SK-N-MC (cell line): ENCODE measurements at regions not wholly inside any gene's neighbourhood (a gene's known extent, or its start where the extent isn't known, plus 50 kb on each side); places are given as distances from the start of the nearest gene placed in this dataset.
"Not testable (repeated sequence)": the region's sequence is repeated elsewhere in the genome, so short reads cannot be mapped to it uniquely, and the experiment has no call there.

Source experiments
- DNase-seq: peaks from one replicate; pipeline ENCODE4 v3.0.0-alpha.2; 2011; ENCODE audit warnings: low read depth, low spot score
- H3K27ac ChIP-seq: fragments of 200-600 bp; sonication (generic); 2 replicates; pipeline ENCODE4 v1.5.1; 2016; ENCODE audit warnings: mixed run types
- H3K36me3 ChIP-seq: fragments of 200-600 bp; sonication (generic); 2 replicates; pipeline ENCODE4 v1.6.1; 2017; ENCODE audit warnings: antibody characterized with exemption, low read length, mixed read lengths; ENCODE audit not compliant: insufficient read depth
- H3K4me3 ChIP-seq: fragments of 200-600 bp; sonication (generic); 2 replicates; pipeline ENCODE4 v1.5.1; 2016
- H3K9ac ChIP-seq: fragments of 200-600 bp; sonication (generic); 2 replicates; pipeline ENCODE4 v1.8.0; 2017; ENCODE audit warnings: mixed run types, mixed read lengths; ENCODE audit not compliant: insufficient read length
- H3K9me3 ChIP-seq: fragments of 200-600 bp; sonication (generic); 2 replicates; pipeline ENCODE4 v1.6.1; 2017; ENCODE audit warnings: low read depth, mild to moderate bottlenecking, antibody characterized with exemption, low read length, moderate library complexity, mixed read lengths
- EZH2 ChIP-seq: fragments of 200-600 bp; sonication (generic); IDR thresholded peaks from one replicate; pipeline ENCODE4 v1.6.1; 2017; ENCODE audit warnings: antibody characterized with exemption
- FOXP2 ChIP-seq: optimal IDR thresholded peaks from 2 replicates; pipeline ENCODE3; 2011; ENCODE audit warnings: mild to moderate bottlenecking, moderate library complexity; ENCODE audit not compliant: insufficient read depth; ENCODE audit errors: extremely low read length, control extremely low read depth
- POLR2AphosphoS5 ChIP-seq: IDR thresholded peaks from 2 replicates; pipeline ENCODE4 v1.6.1; 2012; ENCODE audit warnings: mild to moderate bottlenecking, low read depth, low read length, borderline replicate concordance

- TF ChIP-seq FOXP2 = no peak
- no peak for TF ChIP-seq POLR2AphosphoS5
- no peak for TF ChIP-seq EZH2
- Histone ChIP-seq H3K4me3 (no peak overlapping the region), H3K9ac (no peak overlapping the region), H3K9me3 (no peaks in the 10 kb centered on the region), H3K27ac (no peak overlapping the region), H3K36me3 (no peaks in the 10 kb centered on the region)
- DNase-seq = no peak
These were observed 89.3 kb upstream of the CCDC80 start for GRCh38 chr3:112730210-112730609.

- H3K27ac ChIP-seq = no peak overlapping the region
- DNase-seq = no peak
- H3K4me3 ChIP-seq = no peak overlapping the region
- H3K9me3 ChIP-seq = no peaks in the 10 kb centered on the region
- H3K36me3 ChIP-seq = no peaks in the 10 kb centered on the region
- H3K9ac ChIP-seq = no peak overlapping the region
- no peak for TF ChIP-seq POLR2AphosphoS5
These were observed 80.3 kb upstream of the CCDC80 start for GRCh38 chr3:112721231-112721630.

- H3K36me3 ChIP-seq = no peaks in the 10 kb centered on the region
- H3K27ac ChIP-seq = no peak overlapping the region
- TF ChIP-seq POLR2AphosphoS5 (no peak), FOXP2 (no peak), EZH2 (no peak)
- no peaks in the 10 kb centered on the region for H3K9me3 ChIP-seq
- H3K9ac ChIP-seq = no peak overlapping the region
- no peak for DNase-seq
- no peak overlapping the region for H3K4me3 ChIP-seq
These were observed 78.0 kb upstream of the CCDC80 start for GRCh38 chr3:112718967-112719366.

GRCh38 chr3:112718516-112718915 lies 77.6 kb upstream of the CCDC80 start:
- no peak overlapping the region for H3K4me3 ChIP-seq
- no peak overlapping the region for H3K27ac ChIP-seq
- no peaks in the 10 kb centered on the region for H3K36me3 ChIP-seq
- H3K9me3 ChIP-seq = no peaks in the 10 kb centered on the region
- no peak for DNase-seq
- H3K9ac ChIP-seq = no peak overlapping the region
- TF ChIP-seq FOXP2 = no peak
- TF ChIP-seq EZH2 = no peak
- no peak for TF ChIP-seq POLR2AphosphoS5

GRCh38 chr3:112709911-112710310 lies 69.0 kb upstream of the CCDC80 start:
- DNase-seq = no peak
- H3K9me3 ChIP-seq = no peaks in the 10 kb centered on the region
- H3K36me3 ChIP-seq = no peaks in the 10 kb centered on the region
- TF ChIP-seq FOXP2 (no peak), EZH2 (no peak), POLR2AphosphoS5 (no peak)
- no peak overlapping the region for H3K9ac ChIP-seq
- no peak overlapping the region for H3K4me3 ChIP-seq
- H3K27ac ChIP-seq = no peak overlapping the region

GRCh38 chr3:112699436-112699978 lies 58.6 kb upstream of the CCDC80 start:
- no peak overlapping the region for H3K4me3 ChIP-seq
- TF ChIP-seq FOXP2 (no peak), POLR2AphosphoS5 (no peak), EZH2 (no peak)
- no peak for DNase-seq
- no peaks in the 10 kb centered on the region for H3K36me3 ChIP-seq
- H3K27ac ChIP-seq = no peak overlapping the region
- no peaks in the 10 kb centered on the region for H3K9me3 ChIP-seq
- no peak overlapping the region for H3K9ac ChIP-seq

GRCh38 chr3:112698442-112698841 lies 57.5 kb upstream of the CCDC80 start:
- not testable (repeated sequence) for H3K9me3 ChIP-seq, H3K27ac ChIP-seq, DNase-seq, H3K9ac ChIP-seq, H3K36me3 ChIP-seq, H3K4me3 ChIP-seq

GRCh38 chr3:112696244-112696643 lies 55.3 kb upstream of the CCDC80 start:
- H3K9me3 ChIP-seq, H3K4me3 ChIP-seq, DNase-seq, H3K27ac ChIP-seq, H3K9ac ChIP-seq, H3K36me3 ChIP-seq: not testable (repeated sequence)

- not testable (repeated sequence) for H3K27ac ChIP-seq, DNase-seq, H3K9ac ChIP-seq, H3K9me3 ChIP-seq, H3K36me3 ChIP-seq, H3K4me3 ChIP-seq
These were observed 54.6 kb upstream of the CCDC80 start for GRCh38 chr3:112695377-112696108.

- not testable (repeated sequence) for H3K36me3 ChIP-seq, H3K27ac ChIP-seq, DNase-seq, H3K4me3 ChIP-seq, H3K9ac ChIP-seq, H3K9me3 ChIP-seq
These were observed 54.0 kb upstream of the CCDC80 start for GRCh38 chr3:112694906-112695305.
